ENCODE measurements at regions not wholly inside any gene's neighbourhood (a gene's known extent, or its start where the extent isn't known, plus 50 kb on each side); places are given as distances from the start of the nearest gene placed in this dataset.

GRCh38 chr3:107907996-107908395, 182.8 kb downstream of the CD47 start:
- Histone ChIP-seq H3K36me3 (ENCODE audit: control insufficient read depth in 2 of 2, extremely low read depth in 1 of 2, insufficient read depth in 2 of 2, low read length in 2 of 2) (no peaks in the 10 kb centered on the region), H3K79me2 (ENCODE audit: control insufficient read depth, insufficient read depth, low read length) (no peaks in the 10 kb centered on the region), H3K4me1 (ENCODE audit: control insufficient read depth, extremely low read depth, insufficient read depth, low read length) (no peaks in the 10 kb centered on the region), H3K4me2 (ENCODE audit: insufficient read depth, low read length) (no peak overlapping the region), H3K9ac (replicated peaks; ENCODE audit: extremely low read depth, insufficient read depth, low read length) (no peak overlapping the region), H3K4me3 (replicated peaks in 1 of 3; ENCODE audit: insufficient read depth in 1 of 3, low read depth in 1 of 3, low read length in 3 of 3) (no peak overlapping the region), H3K27ac (ENCODE audit: insufficient read depth, low read depth, low read length) (no peak overlapping the region), H3K27me3 (ENCODE audit: control insufficient read depth in 2 of 2, insufficient read depth in 2 of 2, low read length in 2 of 2) (peaks cover 3 to 10% of the 10 kb centered on the region in 2 experiments), H4K20me1 (replicated peaks; ENCODE audit: control insufficient read depth, extremely low read depth, insufficient read depth, low read length) (no peaks in the 10 kb centered on the region), H2AFZ (ENCODE audit: low read depth, low read length) (no peak overlapping the region), H3K9me3 (replicated peaks; ENCODE audit: control insufficient read depth, insufficient read depth, low read length) (no peaks in the 10 kb centered on the region), H3K9me1 (replicated peaks; ENCODE audit: control insufficient read depth, extremely low read depth, insufficient read depth, low read length) (no peaks in the 10 kb centered on the region)
- no peak for FAIRE-seq
- ChIA-PET CTCF (interaction anchor here (2.9 kb wide), 1 partner anchor 20 kb away, joined by 8 read pairs; no protein-coding TSS in a partner anchor), POLR2A (no interaction called here)
- TF ChIP-seq POLR2A (IDR thresholded peaks at IDR 0.05; ENCODE audit: low read depth, low read length) (no peak), POLR2AphosphoS5 (IDR thresholded peaks at IDR 0.05; ENCODE audit: insufficient read depth, low read depth, low read length) (no peak), FOS (IDR thresholded peaks at IDR 0.05; ENCODE audit: borderline replicate concordance, insufficient read depth, low read length) (no peak), EZH2 (IDR thresholded peaks at IDR 0.05; ENCODE audit: borderline replicate concordance, low read depth, low read length, severe bottlenecking) (no peak), JUN (IDR thresholded peaks at IDR 0.05; ENCODE audit: borderline replicate concordance, insufficient read depth, insufficient read length, low read depth) (no peak), GATA2 (IDR thresholded peaks at IDR 0.05; ENCODE audit: insufficient read depth, insufficient read length, low read depth, low read length) (no peak), CTCF (IDR thresholded peaks at IDR 0.05; ENCODE audit: extremely low read depth in 1 of 2, insufficient read depth in 1 of 2, low read depth in 1 of 2, low read length in 2 of 2) (no peak), MYC (IDR thresholded peaks at IDR 0.05; ENCODE audit: low read depth, low read length) (no peak)
- TF ChIP-seq, protein P1, sequence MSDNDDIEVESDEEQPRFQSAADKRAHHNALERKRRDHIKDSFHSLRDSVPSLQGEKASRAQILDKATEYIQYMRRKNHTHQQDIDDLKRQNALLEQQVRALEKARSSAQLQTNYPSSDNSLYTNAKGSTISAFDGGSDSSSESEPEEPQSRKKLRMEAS (IDR thresholded peaks at IDR 0.05; ENCODE audit: insufficient read depth, insufficient read length): no peak
- dilution Hi-C loops (cut with MboI; ENCODE audit: extremely low pct_ligation_motif_present, low sequenced_read_pairs): no loop called here
- no TSS peak for BruUV-seq (replicated peaks)
- DNase-seq (ENCODE audit: low read depth, low spot score): no peak
- intact Hi-C loops (cut with micrococcal nuclease): no loop called here
